BE2C (cell line): ENCODE measurements at regions not wholly inside any gene's neighbourhood (a gene's known extent, or its start where the extent isn't known, plus 50 kb on each side); places are given as distances from the start of the nearest gene placed in this dataset.

Source experiments
- DNase-seq: peaks from one replicate; pipeline ENCODE4 v3.0.0-alpha.2; 2020
- H3K27me3 ChIP-seq: fragments of 250-450 bp; sonication (Bioruptor Pico); 2 replicates; pipeline ENCODE4 v1.5.1; 2020; ENCODE audit warnings: mild to moderate bottlenecking
- H3K36me3 ChIP-seq: fragments of 250-450 bp; sonication (Bioruptor Pico); 2 replicates; pipeline ENCODE4 v1.5.1; 2020; ENCODE audit warnings: mild to moderate bottlenecking
- H3K4me1 ChIP-seq: fragments of 250-450 bp; sonication (Bioruptor Pico); 2 replicates; pipeline ENCODE4 v1.5.1; 2020
- H3K4me3 ChIP-seq: 2 replicates; pipeline ENCODE4 v1.5.1; 2011; ENCODE audit warnings: low read depth, low read length
- H3K9me3 ChIP-seq: fragments of 250-450 bp; sonication (Bioruptor Pico); 2 replicates; pipeline ENCODE4 v1.5.1; 2020
- TF ChIP-seq, protein P1 (sequence below): IDR thresholded peaks from 2 replicates; pipeline ENCODE4 v1.5.1; 2012; ENCODE audit warnings: mild to moderate bottlenecking, low read depth, low read length

DNA sequence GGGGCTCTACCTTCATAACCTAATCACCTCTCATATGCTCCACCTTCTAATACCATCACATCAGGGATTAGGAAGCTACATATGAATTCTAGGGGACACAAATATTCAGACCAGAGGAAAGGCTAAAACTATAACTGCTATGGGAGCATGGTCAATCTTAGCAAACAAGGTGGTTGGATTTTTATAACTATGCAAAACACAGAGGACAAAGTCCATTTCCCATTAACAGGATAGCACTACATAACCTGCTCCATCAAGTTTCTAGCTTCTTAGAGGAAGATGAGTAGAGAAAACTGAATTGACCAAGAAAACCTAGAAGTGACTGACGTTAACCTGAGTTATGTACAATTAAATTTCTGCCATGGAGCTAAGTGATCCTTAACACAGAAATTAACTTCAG, 398.6 kb downstream of the TBL1XR1 start:
- TF ChIP-seq, protein P1, sequence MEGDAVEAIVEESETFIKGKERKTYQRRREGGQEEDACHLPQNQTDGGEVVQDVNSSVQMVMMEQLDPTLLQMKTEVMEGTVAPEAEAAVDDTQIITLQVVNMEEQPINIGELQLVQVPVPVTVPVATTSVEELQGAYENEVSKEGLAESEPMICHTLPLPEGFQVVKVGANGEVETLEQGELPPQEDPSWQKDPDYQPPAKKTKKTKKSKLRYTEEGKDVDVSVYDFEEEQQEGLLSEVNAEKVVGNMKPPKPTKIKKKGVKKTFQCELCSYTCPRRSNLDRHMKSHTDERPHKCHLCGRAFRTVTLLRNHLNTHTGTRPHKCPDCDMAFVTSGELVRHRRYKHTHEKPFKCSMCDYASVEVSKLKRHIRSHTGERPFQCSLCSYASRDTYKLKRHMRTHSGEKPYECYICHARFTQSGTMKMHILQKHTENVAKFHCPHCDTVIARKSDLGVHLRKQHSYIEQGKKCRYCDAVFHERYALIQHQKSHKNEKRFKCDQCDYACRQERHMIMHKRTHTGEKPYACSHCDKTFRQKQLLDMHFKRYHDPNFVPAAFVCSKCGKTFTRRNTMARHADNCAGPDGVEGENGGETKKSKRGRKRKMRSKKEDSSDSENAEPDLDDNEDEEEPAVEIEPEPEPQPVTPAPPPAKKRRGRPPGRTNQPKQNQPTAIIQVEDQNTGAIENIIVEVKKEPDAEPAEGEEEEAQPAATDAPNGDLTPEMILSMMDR = no peak
- no peaks in the 10 kb centered on the region for H3K36me3 ChIP-seq
- no peak for DNase-seq
- no peaks in the 10 kb centered on the region for H3K27me3 ChIP-seq
- H3K4me3 ChIP-seq = no peak overlapping the region
- no peaks in the 10 kb centered on the region for H3K9me3 ChIP-seq
- H3K4me1 ChIP-seq = no peaks in the 10 kb centered on the region

GRCh38 chr3:176796371-176796770, 400.9 kb downstream of the TBL1XR1 start:
- H3K27me3 ChIP-seq = no peaks in the 10 kb centered on the region
- no peak for DNase-seq
- no peak overlapping the region for H3K4me3 ChIP-seq
- H3K36me3 ChIP-seq = no peaks in the 10 kb centered on the region
- H3K4me1 ChIP-seq = no peaks in the 10 kb centered on the region
- TF ChIP-seq, protein P1 = no peak
- no peaks in the 10 kb centered on the region for H3K9me3 ChIP-seq

- Histone ChIP-seq H3K4me3 (no peak overlapping the region), H3K4me1 (no peaks in the 10 kb centered on the region), H3K36me3 (no peaks in the 10 kb centered on the region), H3K27me3 (no peaks in the 10 kb centered on the region), H3K9me3 (no peaks in the 10 kb centered on the region)
- no peak for DNase-seq
- TF ChIP-seq, protein P1 = no peak
Observed at GRCh38 chr3:176795891-176796290, 401.4 kb downstream of the TBL1XR1 start.

GRCh38 chr3:176794406-176794805, 402.9 kb downstream of the TBL1XR1 start:
- no peaks in the 10 kb centered on the region for H3K4me1 ChIP-seq
- TF ChIP-seq, protein P1 = no peak
- DNase-seq = no peak
- H3K9me3 ChIP-seq = no peaks in the 10 kb centered on the region
- H3K4me3 ChIP-seq = no peak overlapping the region
- H3K27me3 ChIP-seq = no peaks in the 10 kb centered on the region
- H3K36me3 ChIP-seq = no peaks in the 10 kb centered on the region

GRCh38 chr3:176789947-176790346, 407.3 kb downstream of the TBL1XR1 start:
- Histone ChIP-seq H3K4me1 (no peaks in the 10 kb centered on the region), H3K9me3 (no peaks in the 10 kb centered on the region), H3K36me3 (no peaks in the 10 kb centered on the region), H3K27me3 (no peaks in the 10 kb centered on the region), H3K4me3 (no peak overlapping the region)
- TF ChIP-seq, protein P1 = no peak
- DNase-seq = no peak

GRCh38 chr3:176789281-176789705, 408.0 kb downstream of the TBL1XR1 start:
- no peaks in the 10 kb centered on the region for H3K36me3 ChIP-seq
- no peaks in the 10 kb centered on the region for H3K4me1 ChIP-seq
- H3K4me3 ChIP-seq = no peak overlapping the region
- H3K9me3 ChIP-seq = no peaks in the 10 kb centered on the region
- no peak for DNase-seq
- TF ChIP-seq, protein P1 = no peak
- H3K27me3 ChIP-seq = no peaks in the 10 kb centered on the region
